ENCODE measurements at regions not wholly inside any gene's neighbourhood (a gene's known extent, or its start where the extent isn't known, plus 50 kb on each side); places are given as distances from the start of the nearest gene placed in this dataset.

- TF ChIP-seq, protein P1, sequence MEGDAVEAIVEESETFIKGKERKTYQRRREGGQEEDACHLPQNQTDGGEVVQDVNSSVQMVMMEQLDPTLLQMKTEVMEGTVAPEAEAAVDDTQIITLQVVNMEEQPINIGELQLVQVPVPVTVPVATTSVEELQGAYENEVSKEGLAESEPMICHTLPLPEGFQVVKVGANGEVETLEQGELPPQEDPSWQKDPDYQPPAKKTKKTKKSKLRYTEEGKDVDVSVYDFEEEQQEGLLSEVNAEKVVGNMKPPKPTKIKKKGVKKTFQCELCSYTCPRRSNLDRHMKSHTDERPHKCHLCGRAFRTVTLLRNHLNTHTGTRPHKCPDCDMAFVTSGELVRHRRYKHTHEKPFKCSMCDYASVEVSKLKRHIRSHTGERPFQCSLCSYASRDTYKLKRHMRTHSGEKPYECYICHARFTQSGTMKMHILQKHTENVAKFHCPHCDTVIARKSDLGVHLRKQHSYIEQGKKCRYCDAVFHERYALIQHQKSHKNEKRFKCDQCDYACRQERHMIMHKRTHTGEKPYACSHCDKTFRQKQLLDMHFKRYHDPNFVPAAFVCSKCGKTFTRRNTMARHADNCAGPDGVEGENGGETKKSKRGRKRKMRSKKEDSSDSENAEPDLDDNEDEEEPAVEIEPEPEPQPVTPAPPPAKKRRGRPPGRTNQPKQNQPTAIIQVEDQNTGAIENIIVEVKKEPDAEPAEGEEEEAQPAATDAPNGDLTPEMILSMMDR (IDR thresholded peaks at IDR 0.05; ENCODE audit: low read depth, low read length), result no peak
- CTCF ChIA-PET, result no interaction called here
- Histone ChIP-seq H3K4me3 (ENCODE audit: low read depth, low read length) (no peak overlapping the region), H3K9me3 (ENCODE audit: control insufficient read depth, insufficient read depth, low read length) (peaks cover 8% of the 10 kb centered on the region; the same call in 1 of the 2 replicates), H3K27ac (ENCODE audit: low read depth, low read length) (no peak overlapping the region), H3K27me3 (ENCODE audit: control insufficient read depth, insufficient read depth, low read length) (peaks cover 38% of the 10 kb centered on the region)
- no peak for DNase-seq (ENCODE audit: low read depth, low spot score)
- POLR2A ChIA-PET, result no interaction called here
Observed at GRCh38 chr4:3868211-3869173, 102.3 kb downstream of the ADRA2C start.

DNA sequence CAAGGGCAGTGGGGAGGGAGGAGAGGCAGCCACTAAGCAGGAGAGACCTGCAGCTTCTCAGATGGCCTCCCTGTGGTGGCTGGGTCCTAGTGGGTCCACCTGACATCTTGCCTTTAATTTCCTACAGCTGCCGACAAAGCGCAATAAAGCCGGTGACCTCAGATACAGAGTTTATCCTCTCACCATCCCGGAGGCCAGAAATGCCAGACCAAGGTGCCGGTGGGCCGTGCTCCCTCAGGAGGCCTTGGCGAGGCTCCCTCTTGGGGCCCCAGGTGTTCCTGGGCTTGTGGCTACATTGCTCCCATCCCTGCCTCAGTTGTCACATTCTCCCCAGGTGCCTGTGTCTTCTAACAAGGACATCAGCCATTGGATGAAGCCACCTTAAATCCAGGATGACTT, 103.0 kb downstream of the ADRA2C start:
- TF ChIP-seq, protein P1 (IDR thresholded peaks at IDR 0.05; ENCODE audit: low read depth, low read length), result no peak
- CTCF ChIA-PET, result no interaction called here
- no peak overlapping the region for H3K4me3 ChIP-seq (ENCODE audit: low read depth, low read length)
- peaks cover 43% of the 10 kb centered on the region for H3K27me3 ChIP-seq (ENCODE audit: control insufficient read depth, insufficient read depth, low read length)
- DNase-seq (ENCODE audit: low read depth, low spot score), result no peak
- peaks cover 8% of the 10 kb centered on the region; the same call in 1 of the 2 replicates for H3K9me3 ChIP-seq (ENCODE audit: control insufficient read depth, insufficient read depth, low read length)
- POLR2A ChIA-PET, result no interaction called here
- no peak overlapping the region for H3K27ac ChIP-seq (ENCODE audit: low read depth, low read length)

- H3K9me3 ChIP-seq (ENCODE audit: control insufficient read depth, insufficient read depth, low read length), result peaks cover 8% of the 10 kb centered on the region; the same call in 1 of the 2 replicates
- no peak overlapping the region for H3K4me3 ChIP-seq (ENCODE audit: low read depth, low read length)
- ChIA-PET CTCF (no interaction called here), POLR2A (interaction anchor here (0.6 kb wide), 1 partner anchor 105 kb away, joined by 6 read pairs; no protein-coding TSS in a partner anchor)
- peaks cover 47% of the 10 kb centered on the region for H3K27me3 ChIP-seq (ENCODE audit: control insufficient read depth, insufficient read depth, low read length)
- no peak for DNase-seq (ENCODE audit: low read depth, low spot score)
- TF ChIP-seq, protein P1 (IDR thresholded peaks at IDR 0.05; ENCODE audit: low read depth, low read length), result no peak
- H3K27ac ChIP-seq (ENCODE audit: low read depth, low read length), result no peak overlapping the region
Observed at GRCh38 chr4:3869661-3870566, 103.7 kb downstream of the ADRA2C start.

DNA sequence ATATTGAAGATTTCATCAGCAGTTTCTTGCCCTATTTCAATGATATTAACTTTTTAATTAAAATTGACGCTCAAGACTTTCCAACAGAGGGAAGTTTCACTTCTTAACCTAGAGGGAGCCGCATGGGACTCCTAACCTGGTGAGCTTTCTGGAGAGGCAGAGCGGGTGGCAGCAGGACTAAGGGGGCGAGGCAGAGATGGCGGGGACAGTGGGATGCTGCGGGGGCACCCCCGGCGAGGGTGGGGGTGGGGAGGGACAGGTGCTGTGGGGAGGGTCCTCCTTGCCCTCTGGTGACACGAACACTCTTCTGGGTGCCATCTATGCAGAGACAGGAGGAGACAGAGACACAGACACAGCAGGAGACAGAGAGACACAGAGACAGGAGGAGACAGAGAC, 104.4 kb downstream of the ADRA2C start:
- Histone ChIP-seq H3K27me3 (ENCODE audit: control insufficient read depth, insufficient read depth, low read length) (peaks cover 53% of the 10 kb centered on the region), H3K4me3 (ENCODE audit: low read depth, low read length) (no peak overlapping the region), H3K27ac (ENCODE audit: low read depth, low read length) (no peak overlapping the region), H3K9me3 (ENCODE audit: control insufficient read depth, insufficient read depth, low read length) (peaks cover 8% of the 10 kb centered on the region; the same call in 1 of the 2 replicates)
- POLR2A ChIA-PET, result interaction anchor here (0.6 kb wide), 1 partner anchor 105 kb away, joined by 6 read pairs; no protein-coding TSS in a partner anchor
- CTCF ChIA-PET, result no interaction called here
- TF ChIP-seq, protein P1 (IDR thresholded peaks at IDR 0.05; ENCODE audit: low read depth, low read length), result no peak
- DNase-seq (ENCODE audit: low read depth, low spot score), result no peak

All from AG04450 (cell line).